ENCODE measurements at regions not wholly inside any gene's neighbourhood (a gene's known extent, or its start where the extent isn't known, plus 50 kb on each side); places are given as distances from the start of the nearest gene placed in this dataset.
A peak's percentile ranks its signal among the peaks of the same experiment; 100 is the strongest.

- peak overlapping the region; percentile 31 for H2BK120ac ChIP-seq (replicated peaks; ENCODE audit: low read depth, low read length)
- H2BK20ac ChIP-seq (ENCODE audit: low read length): no peak overlapping the region
- H3K4me2 ChIP-seq (ENCODE audit: insufficient read depth in 1 of 2, low read depth in 2 of 2, low read length in 2 of 2): no peak overlapping the region
- TF ChIP-seq RFX5 (IDR thresholded peaks at IDR 0.05; ENCODE audit: borderline replicate concordance, low read depth, low read length): no peak
- no peak for TF ChIP-seq BCL11A (IDR thresholded peaks at IDR 0.05; ENCODE audit: low read depth in 2 of 2, low read length in 2 of 2)
- no peak for TF ChIP-seq KDM5A (IDR thresholded peaks at IDR 0.05; ENCODE audit: low read length)
- no peak for TF ChIP-seq SIX5 (IDR thresholded peaks at IDR 0.05; ENCODE audit: low read depth, low read length)
- TF ChIP-seq RNF2 (IDR thresholded peaks at IDR 0.05; ENCODE audit: borderline replicate concordance, low read depth, low read length, missing control alignments, poor library complexity, severe bottlenecking): no peak
- no peak for TF ChIP-seq TCF12 (IDR thresholded peaks at IDR 0.05; ENCODE audit: low read depth, low read length)
- no peaks in the 10 kb centered on the region for H3K4me1 ChIP-seq (replicated peaks in 1 of 4; ENCODE audit: control insufficient read depth in 3 of 4, insufficient read depth in 4 of 4, low read length in 3 of 4)
- no peaks in the 10 kb centered on the region for H3K79me1 ChIP-seq (ENCODE audit: low read depth, low read length)
- no peak for DNase-seq (ENCODE audit: low read depth in 1 of 2, low spot score in 2 of 2)
- H3K27ac ChIP-seq (ENCODE audit: low read depth, low read length): no peak overlapping the region
- no peak overlapping the region for H2BK12ac ChIP-seq (ENCODE audit: low read depth, low read length)
- H4K5ac ChIP-seq (ENCODE audit: insufficient read length, low read depth, low read length): no peak overlapping the region
- no peak overlapping the region for H3K23ac ChIP-seq (ENCODE audit: insufficient read length)
- no peaks in the 10 kb centered on the region for H3K36me3 ChIP-seq (ENCODE audit: control insufficient read depth in 2 of 4, insufficient read depth in 4 of 4, low read length in 3 of 4)
- no peaks in the 10 kb centered on the region for H3K79me2 ChIP-seq (ENCODE audit: control insufficient read depth in 1 of 2, insufficient read depth in 2 of 2, low read length in 2 of 2)
- no peak overlapping the region for H3K14ac ChIP-seq (ENCODE audit: insufficient read length)
- ChIA-PET CTCF (ENCODE audit: partially characterized antibody) (no interaction called here), POLR2A (ENCODE audit: partially characterized antibody) (no interaction called here)
- no peak overlapping the region for H2BK15ac ChIP-seq (ENCODE audit: low read length)
- H3K23me2 ChIP-seq (ENCODE audit: low read depth, low read length): no peaks in the 10 kb centered on the region
- no peaks in the 10 kb centered on the region for H4K20me1 ChIP-seq (replicated peaks in 1 of 2; ENCODE audit: control insufficient read depth in 1 of 2, insufficient read depth in 2 of 2, low read length in 2 of 2)
- WGBS, 2 experiments (ENCODE audit: extremely low coverage in 1 of 2, insufficient coverage in 1 of 2, insufficient read length in 1 of 2, insufficient replicate concordance in 2 of 2, low coverage in 1 of 2, low lambda C conversion rate in 2 of 2, missing lambda C conversion rate in 1 of 2): 78% methylated on average over 2 of the region's 2 CpGs; no CpG with 5 or more reads in 1 of the 2 experiments
- no peak overlapping the region for H3K18ac ChIP-seq (ENCODE audit: extremely low read depth, low read length)
- no peak overlapping the region for H4K91ac ChIP-seq (replicated peaks; ENCODE audit: insufficient read length, low read length)
- no peak overlapping the region for H2AFZ ChIP-seq (ENCODE audit: low read length)
- no peaks in the 10 kb centered on the region for H3K9me3 ChIP-seq (ENCODE audit: insufficient read depth in 2 of 2, low read depth in 1 of 2, low read length in 1 of 2)
- no peak overlapping the region for H3K4me3 ChIP-seq (ENCODE audit: extremely low read depth in 1 of 4, insufficient read depth in 2 of 4, low read depth in 3 of 4, low read length in 4 of 4)
- no peaks in the 10 kb centered on the region for H3K27me3 ChIP-seq (replicated peaks in 1 of 4; ENCODE audit: control insufficient read depth in 3 of 4, extremely low read depth in 1 of 4, insufficient read depth in 3 of 4, low read length in 3 of 4)
- no peak overlapping the region for H4K8ac ChIP-seq (ENCODE audit: extremely low read depth, insufficient read depth, low read length)
- no peak overlapping the region for H3K56ac ChIP-seq (replicated peaks; ENCODE audit: insufficient read length, low read depth, low read length)
- H3K9ac ChIP-seq (replicated peaks in 1 of 4; ENCODE audit: extremely low read depth in 1 of 4, low read depth in 3 of 4, low read length in 3 of 4): no peak overlapping the region
- no peak for FAIRE-seq
- no peak overlapping the region for H2AK5ac ChIP-seq (ENCODE audit: low read depth, low read length)
- H2BK5ac ChIP-seq (ENCODE audit: low read depth, low read length): no peak overlapping the region
- no peak overlapping the region for H3K4ac ChIP-seq (replicated peaks; ENCODE audit: insufficient read length, low read depth, low read length)
Measured at GRCh38 chr12:18797604-18798003, 59.7 kb downstream of the CAPZA3 start.

All from H1 (cell line).